GM12873 (cell line): ENCODE measurements at regions not wholly inside any gene's neighbourhood (a gene's known extent, or its start where the extent isn't known, plus 50 kb on each side); places are given as distances from the start of the nearest gene placed in this dataset.

Source experiments
- CTCF ChIP-seq: IDR thresholded peaks from 2 replicates; pipeline ENCODE4 v1.5.1; 2012; ENCODE audit warnings: low read depth, mild to moderate bottlenecking, moderate library complexity, low read length, control low read depth; ENCODE audit not compliant: insufficient read depth; ENCODE audit errors: missing control alignments

- no peak for TF ChIP-seq CTCF
Observed at GRCh38 chr3:31129241-31129640, 234.8 kb upstream of the GADL1 start.

- TF ChIP-seq CTCF = peak; percentile 42
Observed at GRCh38 chr3:31132132-31132769, 237.8 kb upstream of the GADL1 start.

- TF ChIP-seq CTCF = no peak
Observed at GRCh38 chr3:31133541-31133940, 239.1 kb upstream of the GADL1 start.

GRCh38 chr3:31135546-31135945, 241.1 kb upstream of the GADL1 start:
- no peak for TF ChIP-seq CTCF

GRCh38 chr3:31137718-31138465, 243.4 kb upstream of the GADL1 start:
- no peak for TF ChIP-seq CTCF

- no peak for TF ChIP-seq CTCF
Observed at GRCh38 chr3:31140470-31140869, 246.0 kb upstream of the GADL1 start.

GRCh38 chr3:31142139-31142538, 247.7 kb upstream of the GADL1 start:
- TF ChIP-seq CTCF = no peak
